ENCODE measurements at regions not wholly inside any gene's neighbourhood (a gene's known extent, or its start where the extent isn't known, plus 50 kb on each side); places are given as distances from the start of the nearest gene placed in this dataset.

DNA sequence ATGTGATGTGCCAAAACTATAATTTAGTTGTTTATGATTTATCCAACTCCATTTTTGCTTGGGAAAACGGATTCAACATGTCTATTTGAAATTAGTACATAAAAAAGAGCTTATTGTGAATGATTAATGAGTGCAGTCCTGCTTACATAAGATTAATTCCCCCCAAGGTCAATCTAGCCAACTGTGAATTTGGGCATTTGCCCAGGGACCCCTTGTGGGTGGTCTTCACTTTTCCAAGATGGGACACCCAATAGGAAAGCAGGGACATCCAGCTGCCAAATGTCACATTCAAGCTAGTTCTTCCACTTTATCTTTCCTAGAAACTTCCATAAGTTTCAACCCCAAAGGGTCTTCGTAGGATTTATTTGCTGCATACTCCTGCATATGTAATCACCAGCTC is 362.4 kb upstream of the PKN2 start:
- TF ChIP-seq POLR2A (IDR thresholded peaks at IDR 0.05), result no peak
- TF ChIP-seq, protein P1, sequence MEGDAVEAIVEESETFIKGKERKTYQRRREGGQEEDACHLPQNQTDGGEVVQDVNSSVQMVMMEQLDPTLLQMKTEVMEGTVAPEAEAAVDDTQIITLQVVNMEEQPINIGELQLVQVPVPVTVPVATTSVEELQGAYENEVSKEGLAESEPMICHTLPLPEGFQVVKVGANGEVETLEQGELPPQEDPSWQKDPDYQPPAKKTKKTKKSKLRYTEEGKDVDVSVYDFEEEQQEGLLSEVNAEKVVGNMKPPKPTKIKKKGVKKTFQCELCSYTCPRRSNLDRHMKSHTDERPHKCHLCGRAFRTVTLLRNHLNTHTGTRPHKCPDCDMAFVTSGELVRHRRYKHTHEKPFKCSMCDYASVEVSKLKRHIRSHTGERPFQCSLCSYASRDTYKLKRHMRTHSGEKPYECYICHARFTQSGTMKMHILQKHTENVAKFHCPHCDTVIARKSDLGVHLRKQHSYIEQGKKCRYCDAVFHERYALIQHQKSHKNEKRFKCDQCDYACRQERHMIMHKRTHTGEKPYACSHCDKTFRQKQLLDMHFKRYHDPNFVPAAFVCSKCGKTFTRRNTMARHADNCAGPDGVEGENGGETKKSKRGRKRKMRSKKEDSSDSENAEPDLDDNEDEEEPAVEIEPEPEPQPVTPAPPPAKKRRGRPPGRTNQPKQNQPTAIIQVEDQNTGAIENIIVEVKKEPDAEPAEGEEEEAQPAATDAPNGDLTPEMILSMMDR (IDR thresholded peaks at IDR 0.05), result no peak
